ENCODE measurements at regions not wholly inside any gene's neighbourhood (a gene's known extent, or its start where the extent isn't known, plus 50 kb on each side); places are given as distances from the start of the nearest gene placed in this dataset.

GRCh38 chr4:163863082-163863481 lies 368.6 kb downstream of the TMA16 start:
- Histone ChIP-seq H3K4me3 (no peak overlapping the region), H3K27me3 (no peaks in the 10 kb centered on the region), H3K9me3 (no peaks in the 10 kb centered on the region), H3K36me3 (peaks cover 6% of the 10 kb centered on the region), H3K27ac (no peak overlapping the region), H3K4me1 (no peaks in the 10 kb centered on the region)
- no peak for DNase-seq (ENCODE audit: low spot score in 2 of 2)
- intact Hi-C loops (cut with DNase I; ENCODE audit: low total_unique reads): no loop called here
- TF ChIP-seq POLR2A (IDR thresholded peaks at IDR 0.05) (no peak), POLR2AphosphoS5 (IDR thresholded peaks at IDR 0.05) (no peak), CTCF (IDR thresholded peaks at IDR 0.05) (no peak)

- peaks cover 6% of the 10 kb centered on the region for H3K36me3 ChIP-seq
- no peak overlapping the region for H3K27ac ChIP-seq
- intact Hi-C loops (cut with DNase I; ENCODE audit: low total_unique reads): no loop called here
- no peaks in the 10 kb centered on the region for H3K4me1 ChIP-seq
- no peaks in the 10 kb centered on the region for H3K27me3 ChIP-seq
- H3K4me3 ChIP-seq: no peak overlapping the region
- TF ChIP-seq CTCF (IDR thresholded peaks at IDR 0.05) (no peak), POLR2AphosphoS5 (IDR thresholded peaks at IDR 0.05) (no peak), POLR2A (IDR thresholded peaks at IDR 0.05) (no peak)
- no peak for DNase-seq (ENCODE audit: low spot score in 2 of 2)
- no peaks in the 10 kb centered on the region for H3K9me3 ChIP-seq
These were observed 370.5 kb downstream of the TMA16 start for GRCh38 chr4:163865010-163865409.

GRCh38 chr4:163866728-163867315 lies 372.3 kb downstream of the TMA16 start:
- Histone ChIP-seq H3K27ac (no peak overlapping the region), H3K27me3 (no peaks in the 10 kb centered on the region), H3K4me3 (no peak overlapping the region), H3K4me1 (no peaks in the 10 kb centered on the region), H3K36me3 (peaks cover 6% of the 10 kb centered on the region), H3K9me3 (no peaks in the 10 kb centered on the region)
- intact Hi-C loops (cut with DNase I; ENCODE audit: low total_unique reads): no loop called here
- no peak for TF ChIP-seq POLR2A (IDR thresholded peaks at IDR 0.05)
- TF ChIP-seq POLR2AphosphoS5 (IDR thresholded peaks at IDR 0.05): no peak
- no peak for DNase-seq (ENCODE audit: low spot score in 2 of 2)

GRCh38 chr4:163868445-163868844 lies 374.0 kb downstream of the TMA16 start:
- TF ChIP-seq POLR2A (IDR thresholded peaks at IDR 0.05) (no peak), POLR2AphosphoS5 (IDR thresholded peaks at IDR 0.05) (no peak), CTCF (IDR thresholded peaks at IDR 0.05) (no peak)
- H3K27me3 ChIP-seq: no peaks in the 10 kb centered on the region
- no peaks in the 10 kb centered on the region for H3K4me1 ChIP-seq
- no peak overlapping the region for H3K27ac ChIP-seq
- peaks cover 6% of the 10 kb centered on the region for H3K36me3 ChIP-seq
- no peaks in the 10 kb centered on the region for H3K9me3 ChIP-seq
- no peak overlapping the region for H3K4me3 ChIP-seq
- intact Hi-C loops (cut with DNase I; ENCODE audit: low total_unique reads): no loop called here
- DNase-seq (ENCODE audit: low spot score in 2 of 2): no peak

GRCh38 chr4:163871078-163871477 lies 376.6 kb downstream of the TMA16 start:
- no peak for DNase-seq (ENCODE audit: low spot score in 2 of 2)
- Histone ChIP-seq H3K36me3 (peaks cover 1% of the 10 kb centered on the region), H3K27me3 (no peaks in the 10 kb centered on the region), H3K27ac (no peak overlapping the region), H3K4me1 (no peaks in the 10 kb centered on the region), H3K9me3 (no peaks in the 10 kb centered on the region), H3K4me3 (no peak overlapping the region)
- intact Hi-C loops (cut with DNase I; ENCODE audit: low total_unique reads): no loop called here
- TF ChIP-seq CTCF (IDR thresholded peaks at IDR 0.05): no peak
- no peak for TF ChIP-seq POLR2AphosphoS5 (IDR thresholded peaks at IDR 0.05)
- TF ChIP-seq POLR2A (IDR thresholded peaks at IDR 0.05): no peak

GRCh38 chr4:163875327-163875726 lies 380.8 kb downstream of the TMA16 start:
- H3K9me3 ChIP-seq: no peaks in the 10 kb centered on the region
- intact Hi-C loops (cut with DNase I; ENCODE audit: low total_unique reads): no loop called here
- DNase-seq (ENCODE audit: low spot score in 2 of 2): no peak
- no peak overlapping the region for H3K27ac ChIP-seq
- H3K4me1 ChIP-seq: no peaks in the 10 kb centered on the region
- TF ChIP-seq POLR2A (IDR thresholded peaks at IDR 0.05) (no peak), POLR2AphosphoS5 (IDR thresholded peaks at IDR 0.05) (no peak), CTCF (IDR thresholded peaks at IDR 0.05) (no peak)
- H3K27me3 ChIP-seq: no peaks in the 10 kb centered on the region
- H3K36me3 ChIP-seq: no peaks in the 10 kb centered on the region
- no peak overlapping the region for H3K4me3 ChIP-seq

Data from breast epithelium (tissue), 4 donors.